ENCODE measurements at regions not wholly inside any gene's neighbourhood (a gene's known extent, or its start where the extent isn't known, plus 50 kb on each side); places are given as distances from the start of the nearest gene placed in this dataset.

DNA sequence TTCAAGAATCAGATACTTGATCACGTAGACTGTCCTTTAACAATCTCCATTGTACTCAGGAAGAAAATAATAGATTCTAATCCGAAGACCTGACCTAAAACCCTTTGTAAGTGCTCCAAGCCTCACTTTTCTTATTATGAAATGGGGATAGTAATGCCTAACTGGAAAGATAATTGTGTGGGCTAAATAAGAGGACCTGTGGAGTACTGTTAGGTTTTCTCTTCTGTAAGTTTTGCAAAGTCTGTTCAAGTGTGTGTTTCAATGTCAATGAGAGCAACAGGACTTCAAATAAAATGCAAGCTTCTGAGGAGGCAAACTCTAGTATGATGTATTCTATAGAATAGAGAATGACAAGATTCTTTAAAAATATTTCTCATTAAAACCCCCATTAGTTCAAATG is 348.6 kb downstream of the USP25 start:
- no peak for TF ChIP-seq POLR2A (IDR thresholded peaks at IDR 0.05)
- TF ChIP-seq CTCF (IDR thresholded peaks at IDR 0.05): no peak
- intact Hi-C loops (cut with DNase I): no loop called here
- Histone ChIP-seq H3K4me3 (replicated peaks in 1 of 3) (no peak overlapping the region), H3K27me3 (no peaks in the 10 kb centered on the region), H3K9me3 (no peaks in the 10 kb centered on the region), H3K27ac (no peak overlapping the region), H3K4me1 (no peaks in the 10 kb centered on the region), H3K36me3 (no peaks in the 10 kb centered on the region)
- WGBS, 2 donors: 91 to 96% methylated on average over 2 of the region's 2 CpGs
- DNase-seq: no peak

DNA sequence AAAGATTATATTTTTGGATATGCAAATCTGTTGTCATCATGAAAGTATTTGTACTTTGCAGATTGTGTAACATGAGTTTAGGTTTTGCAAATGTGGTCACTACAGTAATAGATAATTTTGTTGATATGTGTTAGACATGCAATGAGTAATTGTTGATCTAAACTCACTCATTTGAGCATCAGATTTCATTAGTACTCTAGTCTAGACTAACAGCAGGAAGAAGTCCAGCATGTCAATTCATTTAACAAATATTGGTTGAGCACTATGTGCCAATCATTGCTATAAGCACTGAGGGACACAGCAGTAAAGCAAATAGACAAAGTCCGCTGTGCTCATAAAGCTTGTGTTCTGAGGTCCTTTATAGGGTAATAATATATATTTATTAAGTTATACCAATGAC is 350.0 kb downstream of the USP25 start:
- 94 to 100% methylated on average over 1 of the region's 1 CpG for WGBS, 2 donors
- no peaks in the 10 kb centered on the region for H3K36me3 ChIP-seq
- H3K9me3 ChIP-seq: no peaks in the 10 kb centered on the region
- TF ChIP-seq CTCF (IDR thresholded peaks at IDR 0.05): no peak
- TF ChIP-seq POLR2A (IDR thresholded peaks at IDR 0.05): no peak
- H3K27ac ChIP-seq: no peak overlapping the region
- H3K4me1 ChIP-seq: no peaks in the 10 kb centered on the region
- no peak for DNase-seq
- H3K27me3 ChIP-seq: no peaks in the 10 kb centered on the region
- intact Hi-C loops (cut with DNase I): loop anchor here (5.0 kb wide), 1 partner anchor 252 kb away; no protein-coding TSS in a partner anchor
- H3K4me3 ChIP-seq (replicated peaks in 1 of 3): no peak overlapping the region

DNA sequence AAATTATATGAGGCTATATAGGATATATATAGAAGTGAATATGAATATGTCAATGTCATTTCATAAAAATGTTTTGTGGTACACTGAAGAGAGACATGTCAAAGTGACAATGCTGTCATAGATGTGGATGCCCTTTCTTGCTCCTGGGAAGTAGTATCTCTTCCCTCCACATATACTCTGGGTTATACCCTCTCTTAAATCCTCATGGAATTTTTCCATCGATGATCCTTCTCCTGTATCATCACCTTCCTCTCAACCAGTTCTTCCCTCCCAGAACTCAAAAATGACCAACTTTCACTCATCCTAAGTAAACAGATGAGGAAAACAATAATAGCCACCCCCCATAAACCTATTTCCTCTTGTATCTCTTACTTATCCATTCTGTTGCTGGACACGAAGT is 351.5 kb downstream of the USP25 start:
- Histone ChIP-seq H3K4me3 (replicated peaks in 1 of 3) (no peak overlapping the region), H3K27ac (no peak overlapping the region), H3K36me3 (no peaks in the 10 kb centered on the region), H3K4me1 (no peaks in the 10 kb centered on the region), H3K27me3 (no peaks in the 10 kb centered on the region), H3K9me3 (no peaks in the 10 kb centered on the region)
- TF ChIP-seq CTCF (IDR thresholded peaks at IDR 0.05) (no peak), POLR2A (IDR thresholded peaks at IDR 0.05) (no peak)
- intact Hi-C loops (cut with DNase I): loop anchor here (5.0 kb wide), 1 partner anchor 251 kb away; no protein-coding TSS in a partner anchor
- no peak for DNase-seq
- WGBS, 2 donors: 81 to 83% methylated on average over 2 of the region's 2 CpGs

DNA sequence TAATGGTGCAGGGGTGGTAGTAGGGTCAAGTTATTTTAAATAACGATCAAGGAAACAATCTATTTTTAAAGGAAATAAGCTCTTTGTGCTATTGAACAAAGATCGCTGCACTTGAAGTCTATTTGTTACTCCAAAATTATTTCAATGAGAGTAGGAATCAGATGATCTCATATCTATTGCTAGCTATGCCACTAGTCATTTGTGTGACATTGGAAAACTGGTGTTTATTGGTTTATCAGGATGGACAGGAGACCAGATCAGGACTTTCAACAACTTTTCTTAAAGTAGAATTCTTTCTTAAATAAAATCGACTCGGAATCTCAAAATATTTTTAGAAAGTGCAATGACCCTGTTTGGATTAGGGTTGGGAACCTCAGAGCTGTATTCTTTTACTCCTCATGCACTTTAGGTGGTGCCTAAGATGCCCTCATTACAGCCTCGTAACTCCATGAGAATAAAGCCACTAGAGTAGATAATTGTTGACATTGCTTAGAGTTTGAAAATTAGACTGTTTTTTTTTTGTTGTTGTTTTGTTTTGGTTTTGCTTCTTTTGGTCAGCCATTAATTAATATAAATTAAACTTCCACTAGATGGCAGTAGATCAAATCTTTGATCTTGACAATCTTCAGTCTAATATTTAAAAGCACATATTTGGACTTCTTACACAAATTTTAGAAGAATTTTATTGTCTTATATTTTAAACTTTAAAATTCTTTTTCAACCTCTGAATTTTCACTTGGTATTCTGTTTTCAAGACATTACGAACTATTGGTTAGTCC is 352.4 kb downstream of the USP25 start:
- no peaks in the 10 kb centered on the region for H3K4me1 ChIP-seq
- intact Hi-C loops (cut with DNase I): loop anchor here (5.0 kb wide), 1 partner anchor 250 kb away; no protein-coding TSS in a partner anchor
- no peaks in the 10 kb centered on the region for H3K27me3 ChIP-seq
- H3K9me3 ChIP-seq: no peaks in the 10 kb centered on the region
- no peaks in the 10 kb centered on the region for H3K36me3 ChIP-seq
- 37 to 41% methylated on average over 6 of the region's 6 CpGs for WGBS, 2 donors
- peak in 5 of 6 experiments; percentile 36 to 76 (median 57) for TF ChIP-seq CTCF (IDR thresholded peaks at IDR 0.05)
- no peak for TF ChIP-seq POLR2A (IDR thresholded peaks at IDR 0.05)
- DNase-seq: no peak
- H3K4me3 ChIP-seq (replicated peaks in 1 of 3): no peak overlapping the region
- peak overlapping the region in 1 of 3 donors; percentile 0 for H3K27ac ChIP-seq

DNA sequence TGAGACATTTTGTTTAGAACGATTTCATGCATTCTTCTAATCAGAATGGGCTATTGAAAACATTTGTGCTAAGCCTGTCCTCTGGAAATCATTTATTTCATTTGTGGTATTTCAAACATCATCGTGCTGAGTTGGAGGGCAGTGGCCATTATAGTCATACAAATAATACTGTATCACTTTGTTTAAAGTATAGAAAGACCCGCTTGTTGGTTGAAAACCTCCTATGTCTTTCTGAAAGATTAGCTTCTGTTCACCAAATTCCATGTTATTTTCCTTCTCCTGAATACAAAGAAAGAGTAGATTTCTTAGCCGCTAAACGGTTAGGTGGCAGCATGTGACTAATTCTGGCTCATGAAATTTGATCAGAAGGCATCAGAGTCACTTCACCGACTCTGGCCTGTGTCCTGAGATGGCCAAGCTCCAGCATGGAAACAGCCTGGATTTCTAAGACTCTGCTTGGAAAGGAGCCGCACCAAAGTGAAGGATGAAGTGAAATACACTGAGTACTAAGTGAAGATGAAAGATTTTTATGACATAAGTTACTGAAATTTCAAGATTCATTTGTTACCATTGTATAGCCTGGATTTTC is 355.1 kb downstream of the USP25 start:
- intact Hi-C loops (cut with DNase I): loop anchor here (5.0 kb wide), 1 partner anchor 247 kb away; no protein-coding TSS in a partner anchor
- no peaks in the 10 kb centered on the region for H3K4me1 ChIP-seq
- H3K36me3 ChIP-seq: no peaks in the 10 kb centered on the region
- TF ChIP-seq CTCF (IDR thresholded peaks at IDR 0.05): peak in 1 of 6 experiments; percentile 15
- no peak for TF ChIP-seq POLR2A (IDR thresholded peaks at IDR 0.05)
- no peaks in the 10 kb centered on the region for H3K9me3 ChIP-seq
- DNase-seq: peak; percentile 43 to 57
- WGBS, 2 donors: 73 to 74% methylated on average over 7 of the region's 7 CpGs
- H3K27me3 ChIP-seq: no peaks in the 10 kb centered on the region
- no peak overlapping the region for H3K27ac ChIP-seq
- H3K4me3 ChIP-seq (replicated peaks in 1 of 3): no peak overlapping the region
